ENCODE measurements at regions not wholly inside any gene's neighbourhood (a gene's known extent, or its start where the extent isn't known, plus 50 kb on each side); places are given as distances from the start of the nearest gene placed in this dataset.
"Not testable (repeated sequence)": the region's sequence is repeated elsewhere in the genome, so short reads cannot be mapped to it uniquely, and the experiment has no call there.

DNA sequence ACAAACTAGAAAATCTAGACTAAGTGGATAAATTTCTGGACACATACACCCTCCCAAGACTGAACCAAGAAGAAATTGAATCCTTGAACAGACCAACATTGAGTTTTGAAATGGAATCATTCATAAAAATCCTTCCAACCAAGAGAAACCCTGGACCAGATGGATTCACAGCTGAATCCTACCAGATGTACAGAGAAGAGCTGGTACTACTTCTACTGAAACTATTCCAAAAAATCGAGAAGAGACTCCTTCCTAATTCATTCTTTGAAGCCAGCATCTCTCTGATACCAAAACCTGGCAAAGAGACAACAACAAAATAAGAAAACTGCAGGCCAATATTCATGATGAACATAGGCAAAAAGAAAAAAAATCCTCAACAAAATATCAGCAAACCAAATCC, 227.4 kb downstream of the RPAP3 start:
- no peak for DNase-seq

DNA sequence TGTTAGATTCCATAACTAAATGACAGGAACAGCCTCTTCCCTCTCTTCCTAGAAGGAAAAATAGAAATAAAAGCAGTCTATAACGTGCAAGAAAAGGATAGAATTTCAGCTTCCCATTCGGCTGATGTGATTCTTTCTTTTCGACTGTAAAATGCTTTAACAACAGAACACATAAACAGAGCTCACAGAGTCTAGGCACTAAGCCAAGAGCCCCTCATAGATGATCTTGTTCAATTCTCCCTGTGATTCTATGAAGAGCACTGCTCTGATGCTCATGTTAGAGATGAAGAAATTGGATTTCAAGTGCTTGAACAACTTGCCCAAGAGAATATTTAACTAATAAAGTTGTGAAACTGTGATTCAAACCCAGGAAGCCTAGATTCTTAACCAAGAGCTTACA, 232.7 kb downstream of the RPAP3 start:
- no peak for DNase-seq

DNA sequence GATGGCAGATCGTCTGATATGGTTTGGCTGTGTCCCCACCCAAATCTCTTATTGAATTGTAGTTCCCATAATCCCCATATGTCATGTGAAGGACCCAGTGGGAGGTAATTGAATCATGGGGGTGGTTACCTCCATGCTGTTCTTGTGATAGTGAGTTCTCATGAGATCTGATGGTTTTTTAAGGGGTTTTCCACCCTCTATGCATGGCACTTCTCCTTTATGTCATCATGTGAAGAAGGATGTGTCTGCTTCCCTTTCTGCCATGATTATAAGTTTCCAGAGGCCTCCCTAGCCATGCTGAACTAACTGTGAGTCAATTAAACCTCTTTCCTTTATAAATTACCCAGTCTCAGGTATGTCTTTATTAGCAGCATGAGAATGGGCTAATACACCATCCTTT, 235.5 kb downstream of the RPAP3 start:
- DNase-seq, result not testable (repeated sequence)

DNA sequence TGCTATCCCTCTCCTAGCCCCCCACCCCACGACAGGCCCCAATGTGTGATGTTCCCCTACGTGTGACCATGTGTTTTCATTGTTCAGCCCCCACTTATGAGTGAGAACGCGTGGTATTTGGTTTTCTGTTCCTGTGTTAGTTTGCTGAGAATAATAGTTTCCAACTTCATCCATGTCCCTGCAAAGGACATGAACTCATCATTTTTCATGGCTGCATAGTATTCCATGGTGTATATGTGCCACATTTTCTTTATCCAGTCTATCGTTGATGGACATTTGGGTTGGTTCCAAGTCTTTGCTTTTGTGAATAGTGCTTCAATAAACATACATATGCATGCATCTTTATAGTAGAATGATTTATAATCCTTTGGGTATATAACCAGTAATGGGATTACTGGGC, 241.9 kb downstream of the RPAP3 start:
- not testable (repeated sequence) for DNase-seq

DNA sequence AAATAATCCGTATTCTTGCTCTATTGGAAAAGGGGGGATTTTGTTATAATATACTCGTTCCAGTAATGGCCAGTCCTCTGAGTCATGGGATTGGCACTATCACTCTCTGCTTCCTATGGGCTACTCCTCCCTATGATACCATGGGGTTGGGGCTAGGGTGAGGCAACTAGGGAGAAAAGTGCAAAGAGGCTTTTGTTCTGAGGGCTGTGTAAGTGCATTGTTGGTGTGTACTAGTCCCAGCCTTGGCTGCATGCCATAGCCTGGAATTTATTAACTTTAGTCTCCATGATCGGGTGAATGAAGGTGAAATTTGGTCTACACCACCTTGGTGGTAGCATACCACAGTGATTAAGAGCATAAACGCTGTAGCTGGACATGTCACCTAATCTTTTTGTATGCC, 247.6 kb downstream of the RPAP3 start:
- no peak for DNase-seq

DNA sequence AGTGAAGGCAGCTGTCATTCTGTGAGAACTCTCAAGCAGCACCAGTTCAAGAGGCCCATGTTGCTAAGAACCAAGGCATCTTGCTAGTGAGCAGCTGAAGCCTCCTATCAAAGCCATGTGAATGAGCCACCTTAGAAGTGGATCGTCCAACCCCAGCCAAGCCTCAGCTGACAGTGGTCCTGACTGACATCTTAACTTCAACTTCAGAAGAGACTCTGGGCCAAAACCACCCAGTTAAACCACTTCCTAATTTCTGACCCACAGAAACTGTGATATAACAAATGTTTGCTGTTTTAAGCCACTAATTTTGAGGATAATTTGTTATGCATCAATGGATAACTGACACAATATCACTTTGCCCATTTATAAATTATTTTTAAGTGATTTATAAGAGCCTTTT, 256.0 kb downstream of the RPAP3 start:
- no peak for DNase-seq

DNA sequence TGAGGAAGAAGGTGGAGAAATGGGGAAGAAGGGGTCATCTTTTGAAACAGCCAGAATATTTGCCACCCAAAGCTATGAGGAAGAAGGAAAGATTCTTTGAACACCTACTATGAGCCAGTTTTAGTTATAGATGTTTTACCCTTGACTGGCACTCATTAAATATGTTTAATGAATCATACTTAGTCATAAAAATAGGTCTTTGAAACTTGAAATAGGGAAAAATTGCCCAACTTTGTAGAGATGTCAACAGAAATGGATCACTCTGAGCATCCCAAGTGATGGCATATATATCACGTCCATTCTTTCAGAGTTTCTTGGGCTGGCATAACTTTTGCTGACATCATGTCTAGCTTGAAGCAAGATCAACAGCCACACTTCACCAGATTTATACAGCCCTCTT, 263.5 kb downstream of the RPAP3 start:
- DNase-seq, result no peak

DNA sequence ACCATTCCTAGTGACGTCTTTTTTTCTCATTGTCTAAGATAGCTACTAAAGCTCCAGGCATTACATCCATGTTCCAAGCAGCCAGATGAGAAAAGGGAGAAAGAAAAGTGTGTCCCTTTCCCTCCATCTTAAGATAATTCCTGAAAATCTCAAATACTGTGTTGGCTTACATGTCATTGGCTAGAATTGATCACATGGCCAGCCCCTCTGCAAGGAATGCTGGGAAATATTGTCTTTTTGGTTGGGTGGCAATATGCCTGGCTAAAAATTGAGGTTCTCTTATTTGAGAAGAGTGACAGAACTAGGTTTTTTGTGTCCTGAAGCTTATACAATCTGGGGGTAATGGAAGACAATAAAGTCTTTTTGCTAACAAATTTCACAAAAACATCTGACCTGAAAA, 264.3 kb downstream of the RPAP3 start:
- no peak for DNase-seq

DNA sequence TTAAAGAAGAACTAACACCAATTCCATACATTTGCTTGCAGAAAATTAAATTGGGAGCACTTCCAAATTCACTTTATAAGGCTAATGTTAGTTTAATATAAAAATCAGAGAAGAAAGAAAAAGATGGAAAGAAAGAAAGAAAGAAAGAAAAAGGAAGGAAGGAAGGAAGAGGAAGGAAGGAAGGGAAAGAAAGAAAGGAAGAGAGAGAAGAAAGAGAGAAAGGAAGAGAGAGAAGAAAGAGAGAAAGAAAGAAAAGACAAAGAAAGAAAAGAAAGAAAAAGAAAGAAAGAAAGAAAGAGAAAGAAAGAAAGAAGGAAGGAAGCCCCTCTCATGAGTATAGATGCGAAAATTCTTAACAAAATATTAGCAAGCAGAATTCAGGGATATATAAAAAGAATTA, 267.7 kb downstream of the RPAP3 start:
- no peak for DNase-seq

DNA sequence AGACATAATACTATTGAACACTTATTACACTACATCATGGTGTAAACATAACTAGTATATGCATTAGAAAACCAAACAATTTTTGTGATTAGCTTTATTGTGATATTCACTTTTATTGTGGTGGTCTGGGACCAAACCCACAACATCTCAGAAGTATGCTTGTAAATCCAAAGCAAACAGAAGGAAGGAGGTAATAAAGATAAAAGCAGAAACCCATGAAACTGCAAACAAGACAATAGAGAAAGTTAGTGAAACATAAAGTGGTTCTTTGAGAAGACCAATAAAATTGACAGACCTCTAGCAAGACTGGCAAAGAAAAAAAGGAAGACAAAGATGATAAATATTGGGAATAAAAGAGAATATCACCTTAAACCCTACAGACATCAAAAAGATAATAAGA, 268.3 kb downstream of the RPAP3 start:
- DNase-seq, result no peak

DNA sequence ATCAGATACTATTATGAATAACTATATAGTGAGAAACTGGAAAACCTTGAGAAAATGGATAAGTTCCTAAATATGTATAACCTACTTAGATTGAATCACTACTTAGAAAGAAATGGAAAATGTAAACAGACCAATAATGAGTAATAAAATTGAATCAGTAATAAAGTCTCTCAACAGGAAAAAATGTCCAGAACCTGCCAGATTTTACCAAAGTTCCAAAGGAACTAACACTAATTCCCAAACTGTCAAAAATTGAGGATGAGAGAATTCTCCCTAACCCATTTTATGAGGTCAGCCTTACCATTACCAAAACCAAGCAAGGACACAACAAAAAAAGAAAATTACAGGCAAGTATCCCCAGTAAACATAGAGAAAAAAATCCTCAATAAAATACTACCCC, 272.0 kb downstream of the RPAP3 start:
- no peak for DNase-seq

DNA sequence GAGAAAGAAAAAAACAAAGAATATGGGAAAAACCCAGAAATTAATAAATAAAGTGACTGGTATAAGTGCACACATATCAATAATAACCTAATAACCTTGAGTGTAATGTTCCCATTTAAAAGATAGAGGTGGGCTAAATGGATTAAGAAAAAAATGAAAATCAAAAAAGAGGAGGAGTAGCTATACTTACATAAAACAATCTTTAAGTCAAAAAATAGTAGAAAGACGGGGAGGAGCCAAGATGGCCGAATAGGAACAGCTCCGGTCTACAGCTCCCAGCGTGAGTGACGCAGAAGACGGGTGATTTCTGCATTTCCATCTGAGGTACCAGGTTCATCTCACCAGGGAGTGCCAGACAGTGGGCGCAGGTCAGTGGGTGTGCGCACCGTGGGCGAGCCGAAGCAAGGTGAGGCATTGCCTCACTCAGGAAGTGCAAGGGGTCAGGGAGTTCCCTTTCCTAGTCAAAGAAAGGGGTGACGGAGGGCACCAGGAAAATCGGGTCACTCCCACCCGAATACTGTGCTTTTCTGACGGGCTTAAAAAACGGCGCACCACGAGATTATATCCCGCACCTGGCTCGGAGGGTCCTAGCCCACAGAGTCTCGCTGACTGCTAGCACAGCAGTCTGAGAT, 279.0 kb downstream of the RPAP3 start:
- DNase-seq, result not testable (repeated sequence)

DNA sequence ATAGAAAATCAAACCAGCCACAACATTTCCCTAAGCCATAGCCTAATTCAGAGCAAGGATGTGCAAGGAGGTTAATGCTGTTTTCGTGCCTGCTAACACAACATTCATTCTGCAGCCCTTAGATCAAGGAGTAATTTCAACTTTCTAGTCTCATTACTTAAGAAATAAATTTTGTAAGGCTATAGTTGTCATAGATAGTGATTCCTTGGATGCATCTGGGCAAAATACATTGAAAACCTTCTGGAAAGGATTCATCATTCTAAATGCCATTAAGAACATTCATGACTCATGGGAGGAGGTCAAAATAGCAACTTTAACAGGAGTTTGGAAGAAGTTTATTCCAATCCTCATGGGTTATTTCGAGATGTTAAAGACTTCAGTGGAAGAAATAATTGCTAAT, 283.2 kb downstream of the RPAP3 start:
- no peak for DNase-seq

DNA sequence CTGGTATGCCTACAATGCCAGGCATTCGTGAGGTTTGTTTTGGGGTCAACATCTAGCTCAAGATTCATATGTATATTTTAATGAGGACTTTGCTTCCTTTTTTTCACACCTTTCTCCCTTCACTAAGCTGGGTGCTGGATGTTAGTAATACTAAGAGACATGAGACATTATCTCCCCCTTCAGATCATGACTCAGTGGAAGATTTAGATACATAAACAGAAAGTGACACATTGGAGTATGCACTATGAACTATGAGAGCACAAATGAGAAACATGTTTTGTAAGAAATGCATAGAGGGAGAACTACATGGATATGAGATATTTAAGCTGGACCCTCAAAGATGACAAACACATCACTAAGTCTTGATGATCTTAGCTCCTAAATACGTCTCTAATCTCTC, 286.3 kb downstream of the RPAP3 start:
- no peak for DNase-seq

DNA sequence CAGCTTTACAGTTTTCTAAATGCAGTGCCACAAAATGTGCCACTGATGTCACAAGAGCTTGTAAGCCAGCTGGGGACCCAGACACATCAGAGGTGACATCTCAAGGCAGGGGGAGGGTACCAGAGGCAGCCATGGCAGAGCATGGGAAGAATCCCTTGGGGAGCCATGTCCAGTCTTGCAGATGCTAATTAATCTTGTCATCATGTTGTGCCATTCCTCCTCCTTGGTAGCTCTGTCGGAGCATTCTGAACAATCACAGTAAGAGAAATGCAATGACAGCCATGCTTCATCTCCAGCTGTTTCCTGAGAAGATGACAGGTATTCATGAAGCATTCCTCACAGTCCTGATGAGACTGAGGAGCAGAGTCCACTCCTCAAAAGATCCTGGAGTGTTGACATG, 287.9 kb downstream of the RPAP3 start:
- DNase-seq, result no peak

DNA sequence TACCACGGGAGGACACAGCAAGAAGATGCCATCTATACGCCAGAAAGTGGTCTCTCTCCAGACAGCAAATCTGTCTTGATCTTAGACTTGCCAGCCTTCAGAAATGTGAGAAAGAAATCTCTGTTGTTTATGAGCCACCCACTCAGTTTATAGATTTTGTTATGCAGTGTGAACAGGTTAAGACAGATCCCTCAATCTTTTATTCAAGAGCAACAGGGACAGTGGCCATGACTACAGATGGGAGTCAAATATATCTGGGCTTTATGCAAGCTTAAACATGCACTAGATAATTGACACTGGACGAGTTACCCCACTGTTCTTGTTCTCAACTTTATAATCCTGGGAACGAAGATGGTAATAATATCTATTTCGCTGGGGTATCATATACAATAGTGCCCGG, 288.7 kb downstream of the RPAP3 start:
- no peak for DNase-seq

DNA sequence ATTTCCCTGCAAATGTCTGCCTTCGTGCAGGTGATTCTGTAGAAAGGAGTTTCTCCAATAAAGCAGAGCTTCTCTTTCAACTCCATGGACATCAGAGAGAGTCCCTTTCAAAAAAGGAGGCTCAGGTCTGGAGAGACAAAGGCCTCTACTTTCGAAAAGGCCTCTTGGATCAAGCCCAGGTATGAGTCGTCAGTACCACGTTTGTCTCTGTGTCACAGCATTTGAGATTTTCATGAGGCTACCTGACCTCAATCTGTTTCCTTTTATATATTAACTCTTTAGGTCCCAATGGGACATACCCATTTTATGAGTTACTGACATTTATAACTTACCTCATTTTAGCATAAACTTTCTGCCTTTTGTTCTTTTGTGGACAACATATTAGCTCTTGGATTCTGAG, 290.8 kb downstream of the RPAP3 start:
- no peak for DNase-seq

DNA sequence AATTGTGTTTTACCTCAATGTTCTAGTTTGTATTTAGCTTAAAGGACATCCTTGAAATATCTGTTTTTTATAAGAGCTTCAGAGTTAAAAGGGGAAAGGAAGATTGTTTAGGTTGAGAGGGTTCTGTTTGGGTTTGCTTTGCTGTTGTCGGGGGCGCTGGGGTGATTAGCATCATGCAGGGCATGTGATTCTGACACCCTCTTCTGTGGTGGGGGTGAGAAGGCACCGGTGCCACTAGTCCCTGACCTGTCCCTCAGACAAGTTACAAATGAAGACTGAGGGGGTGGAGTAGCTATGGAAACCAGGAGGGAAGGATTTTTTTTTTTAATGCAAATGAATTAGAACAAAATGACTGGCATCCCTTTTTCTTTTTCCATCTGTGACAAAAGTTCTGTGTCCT, 291.3 kb downstream of the RPAP3 start:
- DNase-seq, result no peak

DNA sequence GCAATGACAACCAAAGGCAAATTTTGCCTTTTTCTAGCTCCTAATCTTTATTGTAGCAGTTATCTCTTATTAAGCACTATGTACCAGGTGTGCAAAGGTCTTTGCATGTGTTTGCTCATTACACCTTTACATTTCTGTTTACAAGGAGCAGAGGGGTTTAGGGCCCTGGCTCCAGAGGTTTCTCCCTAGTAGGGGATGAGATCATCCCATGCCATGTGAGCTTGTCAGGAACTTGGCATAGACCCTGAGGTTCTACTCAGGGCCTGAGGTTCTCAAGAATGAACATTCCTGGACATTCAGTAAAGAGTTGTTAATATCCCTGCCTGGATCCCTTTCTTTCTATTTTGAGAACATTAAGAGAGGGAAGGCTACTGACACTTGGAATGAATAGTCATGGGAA, 292.0 kb downstream of the RPAP3 start:
- no peak for DNase-seq

DNA sequence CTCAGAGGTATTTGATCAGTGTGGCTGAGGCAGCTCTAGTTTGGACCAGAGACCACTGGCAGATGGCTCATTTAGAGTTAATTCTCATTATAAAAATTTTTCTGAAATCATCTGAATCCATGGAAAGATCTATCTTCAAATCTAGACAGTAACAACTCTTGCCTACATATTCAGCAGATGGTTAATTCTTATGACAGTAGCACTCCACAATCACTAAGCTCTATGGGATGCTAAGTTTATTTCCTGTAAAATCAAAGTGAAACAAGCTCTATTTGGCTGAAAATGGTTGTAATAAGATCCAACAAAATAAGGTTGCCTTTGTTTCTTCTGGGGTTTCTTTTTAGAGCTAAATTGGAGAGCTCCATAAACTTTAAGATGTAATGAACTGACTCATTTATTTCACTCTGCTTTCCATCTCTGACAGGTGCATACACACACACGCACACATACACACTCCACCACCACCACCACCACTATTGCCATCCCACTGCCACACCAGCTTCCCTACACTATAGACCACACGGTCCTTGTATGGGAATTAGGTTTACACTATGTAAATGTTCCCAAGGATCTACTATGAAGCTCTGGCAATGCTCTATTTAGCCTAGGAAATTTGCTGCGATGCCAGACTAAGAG, 293.1 kb downstream of the RPAP3 start:
- DNase-seq, result no peak

DNA sequence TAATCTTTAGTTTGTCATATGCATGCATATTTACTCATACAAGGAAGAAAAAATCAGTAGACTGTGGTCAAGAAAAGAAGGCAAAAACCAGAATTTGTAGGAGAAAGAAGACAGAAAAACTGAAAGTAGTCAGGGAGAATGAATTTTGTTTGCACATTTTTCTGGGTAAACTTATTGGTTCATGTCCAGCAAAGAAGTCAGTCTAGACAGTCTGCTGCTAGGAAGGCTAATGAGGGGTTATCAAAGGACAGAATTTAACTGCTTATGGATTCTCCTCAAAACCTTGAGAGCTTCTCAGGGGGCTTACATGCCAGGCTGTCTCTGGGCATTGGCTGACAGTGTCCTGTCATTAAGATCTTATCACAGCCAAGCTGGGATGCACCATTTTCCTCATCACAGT, 293.9 kb downstream of the RPAP3 start:
- no peak for DNase-seq

DNA sequence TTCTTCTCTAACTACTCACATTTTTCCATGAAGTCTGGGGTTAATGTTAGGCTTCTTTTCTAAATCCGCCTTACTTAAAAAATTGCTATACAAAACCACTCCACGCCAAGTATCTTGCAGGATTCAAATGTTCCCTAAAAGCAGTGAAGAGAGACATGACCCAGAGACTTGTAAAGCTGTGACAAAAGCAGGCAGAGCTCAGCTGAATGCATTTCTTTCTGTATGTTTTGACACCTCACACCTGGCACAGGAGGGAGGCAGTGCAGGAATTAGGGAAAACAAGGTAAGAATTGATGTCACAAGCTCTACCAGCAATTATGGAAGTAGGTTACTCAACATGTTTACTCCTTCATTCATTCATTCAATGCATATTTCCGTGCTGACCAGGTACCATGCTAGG, 295.0 kb downstream of the RPAP3 start:
- no peak for DNase-seq

DNA sequence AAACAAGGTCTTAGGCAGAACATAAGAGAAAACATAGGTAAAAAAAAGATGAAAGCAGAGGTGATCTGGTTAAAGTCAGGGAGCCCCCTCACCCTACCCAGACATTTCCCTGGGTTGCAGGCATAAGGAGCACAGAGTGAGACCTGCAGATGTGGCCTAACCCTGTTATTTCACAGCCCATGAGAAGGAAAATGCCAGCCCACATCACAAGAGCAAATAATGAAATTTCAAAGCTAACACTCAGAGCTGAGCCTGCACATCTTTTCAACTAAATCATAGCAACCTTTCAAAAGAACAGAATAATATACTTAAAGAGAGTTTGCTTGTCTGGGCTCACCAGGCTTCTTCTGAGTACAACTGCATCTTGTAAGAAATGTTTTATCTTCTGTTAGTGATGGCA, 295.4 kb downstream of the RPAP3 start:
- DNase-seq, result no peak

DNA sequence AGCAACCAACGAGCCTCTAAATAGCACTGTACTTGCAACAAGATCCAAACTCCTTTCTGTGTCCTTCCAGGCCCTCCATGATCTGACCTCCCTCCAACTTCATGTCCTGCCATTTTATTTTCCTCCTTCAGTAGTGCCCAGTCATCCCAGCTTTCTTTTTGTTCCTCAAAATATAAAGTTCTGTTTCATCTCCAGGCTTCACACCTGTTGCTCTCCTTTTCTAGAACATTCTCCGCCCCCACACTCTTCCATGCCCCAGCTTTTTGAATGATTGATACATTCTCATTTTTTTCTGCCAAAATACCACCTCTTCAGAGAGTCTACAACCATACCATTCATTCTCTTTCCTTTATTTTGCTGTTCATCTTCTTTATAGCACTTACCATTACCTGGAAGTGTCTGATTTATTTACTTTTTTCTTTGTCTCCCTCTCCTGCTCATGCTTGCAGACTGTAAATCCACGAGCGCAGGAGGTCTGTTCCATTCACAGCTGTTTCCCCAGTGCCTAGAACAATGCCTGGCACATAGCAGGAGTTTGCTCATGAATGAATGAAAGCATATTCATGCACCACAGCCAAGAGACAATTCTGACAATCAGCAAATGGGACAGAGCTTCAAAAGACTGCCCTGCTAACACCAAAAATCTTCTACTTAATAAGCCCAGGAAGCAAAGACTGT, 296.4 kb downstream of the RPAP3 start:
- no peak for DNase-seq
